Renal pelvis (tissue), 1 donor: ENCODE measurements at regions not wholly inside any gene's neighbourhood (a gene's known extent, or its start where the extent isn't known, plus 50 kb on each side); places are given as distances from the start of the nearest gene placed in this dataset.

ENCODE experiments used
- DNase-seq: peaks from one replicate; pipeline ENCODE4 v3.0.0-alpha.2; 2013

- DNase-seq = no peak
Observed at GRCh38 chr5:145365464-145365863, 469.7 kb downstream of the PRELID2 start.

- DNase-seq = no peak
Observed at GRCh38 chr5:145362266-145362665, 472.9 kb downstream of the PRELID2 start.

GRCh38 chr5:145360936-145361335 is 474.2 kb downstream of the PRELID2 start:
- no peak for DNase-seq

- DNase-seq = no peak
Observed at GRCh38 chr5:145350513-145350912, 484.6 kb downstream of the PRELID2 start.

- DNase-seq = peak; percentile 30
Observed at GRCh38 chr5:145347026-145347616, 488.0 kb downstream of the PRELID2 start.

GRCh38 chr5:145345511-145346287 is 489.4 kb downstream of the PRELID2 start:
- DNase-seq = no peak

GRCh38 chr5:145341842-145342241 is 493.3 kb downstream of the PRELID2 start:
- DNase-seq = no peak

- DNase-seq = no peak
Observed at GRCh38 chr5:145340099-145340498, 495.0 kb downstream of the PRELID2 start.

GRCh38 chr5:145324767-145325479 is 510.2 kb downstream of the PRELID2 start:
- no peak for DNase-seq

- DNase-seq = no peak
Observed at GRCh38 chr5:145324101-145324500, 511.0 kb downstream of the PRELID2 start.

GRCh38 chr5:145316282-145316681 is 518.9 kb downstream of the PRELID2 start:
- no peak for DNase-seq

GRCh38 chr5:145307866-145308382 is 527.2 kb downstream of the PRELID2 start:
- no peak for DNase-seq

- DNase-seq = no peak
Observed at GRCh38 chr5:145295236-145295835, 539.8 kb downstream of the PRELID2 start.

GRCh38 chr5:145294331-145294730 is 540.8 kb downstream of the PRELID2 start:
- DNase-seq = no peak

- DNase-seq = no peak
Observed at GRCh38 chr5:145293716-145294115, 541.4 kb downstream of the PRELID2 start.

GRCh38 chr5:145292278-145292677 is 542.9 kb downstream of the PRELID2 start:
- no peak for DNase-seq

GRCh38 chr5:145283141-145283810 is 551.9 kb downstream of the PRELID2 start:
- no peak for DNase-seq

GRCh38 chr5:145280806-145281205 is 554.3 kb downstream of the PRELID2 start:
- DNase-seq = no peak

- DNase-seq = no peak
Observed at GRCh38 chr5:145280214-145280613, 554.9 kb downstream of the PRELID2 start.

GRCh38 chr5:145260670-145261069 is 574.5 kb downstream of the PRELID2 start:
- no peak for DNase-seq

- no peak for DNase-seq
Observed at GRCh38 chr5:145247745-145248040, 587.4 kb downstream of the PRELID2 start.
